HCT116 (cell line): ENCODE measurements at regions not wholly inside any gene's neighbourhood (a gene's known extent, or its start where the extent isn't known, plus 50 kb on each side); places are given as distances from the start of the nearest gene placed in this dataset.

ENCODE experiments used
- ATAC-seq: fragments of 200-7000 bp; cut with Tn5 transposase; 2 replicates; pipeline ENCODE4 v1.9.1; 2020; ENCODE audit warnings: mild to moderate bottlenecking, moderate library complexity
- BruUV-seq: library from RNA; stranded (reverse); fragments of 400-500 nt; replicated peaks from 2 replicates; lab custom pipeline; 2021; lab: Mats Ljungman, UMichigan
- CTCF ChIA-PET: fragments of 300-600 bp; sonication (Branson Sonifier 250); formaldehyde crosslinking; loops from one replicate; lab custom pipeline; 2021; ENCODE audit warnings: antibody characterized with exemption; lab: Charles Lee
- POLR2A ChIA-PET: fragments of 300-600, 350-600 bp; sonication (Branson Sonifier 250); formaldehyde crosslinking; loops from one replicate; lab custom pipeline; 2021; ENCODE audit warnings: antibody characterized with exemption; lab: Charles Lee
- RAD21 ChIA-PET, 2 experiments: fragments of 300-600 bp; sonication (Branson Sonifier 250); formaldehyde crosslinking; loops; one replicate each; lab custom pipeline; 2023; ENCODE audit warnings: low total read pairs in 2 of 2; ENCODE audit not compliant: uncharacterized antibody in 2 of 2, unreplicated experiment in 2 of 2, low non-redundant PET in 1 of 2; lab: Charles Lee
- DNase-seq: peaks from one replicate; pipeline ENCODE4 v3.0.0-alpha.2; 2010; ENCODE audit warnings: low read depth, low spot score
- H2AFZ ChIP-seq: fragments of 200-600 bp; shearing (Covaris generic), sonication (generic); 2 replicates; pipeline ENCODE4 v1.6.1; 2017; ENCODE audit warnings: low read depth, mixed run types, mixed read lengths, antibody characterized with exemption, low read length; ENCODE audit not compliant: poor library complexity, severe bottlenecking
- H3K27ac ChIP-seq: 2 replicates; pipeline ENCODE4 v1.5.1; 2012; ENCODE audit warnings: low read depth, low read length
- H3K27me3 ChIP-seq: fragments of 200-600 bp; sonication (generic); 2 replicates; pipeline ENCODE4 v1.6.1; 2016; ENCODE audit warnings: mixed run types, low read length, mixed read lengths; ENCODE audit not compliant: insufficient read depth
- H3K36me3 ChIP-seq, 2 experiments: fragments of 200-500 bp in 1 of 2; fragments of 200-600 bp in 1 of 2; sonication (Bioruptor generic) in 1 of 2; sonication (generic) in 1 of 2; 2 replicates each; pipeline versions ENCODE4 v1.5.1 to v1.6.1; 2014 to 2016; ENCODE audit warnings: low read length in 2 of 2, inconsistent platforms in 1 of 2, mixed read lengths in 1 of 2, mixed run types in 1 of 2; ENCODE audit not compliant: insufficient read depth in 2 of 2, control insufficient read depth in 1 of 2
- H3K4me1 ChIP-seq, 2 experiments: fragments of 200-600 bp in 1 of 2; sonication (generic) in 1 of 2; 2 replicates each; pipeline versions ENCODE4 v1.5.1 to v1.6.1; 2012 to 2017; ENCODE audit warnings: low read length in 2 of 2, inconsistent platforms in 1 of 2, mild to moderate bottlenecking in 1 of 2, mixed read lengths in 1 of 2, mixed run types in 1 of 2, moderate library complexity in 1 of 2; ENCODE audit not compliant: insufficient read depth in 2 of 2, control insufficient read depth in 1 of 2
- H3K4me2 ChIP-seq: fragments of 200-600 bp; sonication (generic); 2 replicates; pipeline ENCODE4 v1.6.1; 2017; ENCODE audit warnings: mixed run types, low read length, mixed read lengths
- H3K4me3 ChIP-seq, 2 experiments: fragments of 200-600 bp in 1 of 2; sonication (generic) in 1 of 2; replicated peaks in 1 of 2; 2 replicates each; pipeline ENCODE4 v1.5.1; 2011 to 2016; ENCODE audit warnings: low read length in 2 of 2, control low read depth in 1 of 2, low read depth in 1 of 2, mild to moderate bottlenecking in 1 of 2, mixed read lengths in 1 of 2, mixed run types in 1 of 2
- H3K79me2 ChIP-seq: fragments of 200-600 bp; sonication (generic); 2 replicates; pipeline ENCODE4 v1.6.1; 2017; ENCODE audit warnings: mild to moderate bottlenecking, mixed run types, low read length, moderate library complexity, mixed read lengths; ENCODE audit not compliant: insufficient read depth
- H3K9ac ChIP-seq: fragments of 200-600 bp; sonication (generic); 2 replicates; pipeline ENCODE4 v1.6.1; 2016; ENCODE audit warnings: low read length, mixed read lengths
- H3K9me2 ChIP-seq: fragments of 200-600 bp; sonication (generic), shearing (Covaris generic); 2 replicates; pipeline ENCODE4 v1.6.1; 2017; ENCODE audit warnings: mixed run types, mild to moderate bottlenecking, moderate library complexity; ENCODE audit not compliant: insufficient read depth
- H3K9me3 ChIP-seq, 2 experiments: fragments of 200-500 bp in 1 of 2; fragments of 200-600 bp in 1 of 2; sonication (Bioruptor generic) in 1 of 2; sonication (generic) in 1 of 2; 2 replicates each; pipeline ENCODE4 v1.6.1; 2014 to 2017; ENCODE audit warnings: low read length in 2 of 2, mixed read lengths in 2 of 2, inconsistent platforms in 1 of 2, low read depth in 1 of 2, mild to moderate bottlenecking in 1 of 2, mixed run types in 1 of 2, moderate library complexity in 1 of 2; ENCODE audit not compliant: control insufficient read depth in 1 of 2, insufficient read depth in 1 of 2
- H4K20me1 ChIP-seq: fragments of 200-600 bp; sonication (generic), shearing (Covaris generic); 2 replicates; pipeline ENCODE4 v1.6.1; 2017; ENCODE audit warnings: mixed run types, mild to moderate bottlenecking, moderate library complexity; ENCODE audit not compliant: insufficient read depth
- EGR1 ChIP-seq: IDR thresholded peaks from 2 replicates; pipeline ENCODE4 v1.6.1; 2012; ENCODE audit warnings: low read depth
- TCF7L2 ChIP-seq: IDR thresholded peaks from 2 replicates; pipeline ENCODE4 v1.7.0; 2011; ENCODE audit warnings: borderline replicate concordance, inconsistent platforms; ENCODE audit not compliant: insufficient read depth, insufficient read length; ENCODE audit errors: extremely low read depth
- intact Hi-C: fragments of 100-400 bp; cut with micrococcal nuclease; formaldehyde crosslinking; loops from 2 replicates; pipeline ENCODE4 v1.10.0; 2022
- TF ChIP-seq, protein P1 (sequence below): IDR thresholded peaks from 2 replicates; pipeline ENCODE4 v1.6.1; 2011; ENCODE audit warnings: mild to moderate bottlenecking, low read length, moderate library complexity; ENCODE audit not compliant: insufficient replicate concordance; ENCODE audit errors: extremely low read depth

GRCh38 chr1:87403061-87403820 lies 74.6 kb downstream of the LMO4 start (continued):
- TF ChIP-seq, protein P1, sequence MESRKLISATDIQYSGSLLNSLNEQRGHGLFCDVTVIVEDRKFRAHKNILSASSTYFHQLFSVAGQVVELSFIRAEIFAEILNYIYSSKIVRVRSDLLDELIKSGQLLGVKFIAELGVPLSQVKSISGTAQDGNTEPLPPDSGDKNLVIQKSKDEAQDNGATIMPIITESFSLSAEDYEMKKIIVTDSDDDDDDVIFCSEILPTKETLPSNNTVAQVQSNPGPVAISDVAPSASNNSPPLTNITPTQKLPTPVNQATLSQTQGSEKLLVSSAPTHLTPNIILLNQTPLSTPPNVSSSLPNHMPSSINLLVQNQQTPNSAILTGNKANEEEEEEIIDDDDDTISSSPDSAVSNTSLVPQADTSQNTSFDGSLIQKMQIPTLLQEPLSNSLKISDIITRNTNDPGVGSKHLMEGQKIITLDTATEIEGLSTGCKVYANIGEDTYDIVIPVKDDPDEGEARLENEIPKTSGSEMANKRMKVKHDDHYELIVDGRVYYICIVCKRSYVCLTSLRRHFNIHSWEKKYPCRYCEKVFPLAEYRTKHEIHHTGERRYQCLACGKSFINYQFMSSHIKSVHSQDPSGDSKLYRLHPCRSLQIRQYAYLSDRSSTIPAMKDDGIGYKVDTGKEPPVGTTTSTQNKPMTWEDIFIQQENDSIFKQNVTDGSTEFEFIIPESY: no peak
- no peak for TF ChIP-seq TCF7L2

GRCh38 chr1:87404296-87404695 lies 75.6 kb downstream of the LMO4 start:
- TF ChIP-seq TCF7L2: peak; percentile 49
- no peak for TF ChIP-seq EGR1
- no peak overlapping the region for H3K4me3 ChIP-seq
- no peak overlapping the region; the same call in 1 of the 2 replicates for H3K4me2 ChIP-seq
- H2AFZ ChIP-seq: no peak overlapping the region
- ATAC-seq (peak; percentile 64), DNase-seq (no peak)
- H3K9me3 ChIP-seq: no peaks in the 10 kb centered on the region
- intact Hi-C loops: no loop called here
- H3K9ac ChIP-seq: no peak overlapping the region
- no peaks in the 10 kb centered on the region for H3K27me3 ChIP-seq
- no peaks in the 10 kb centered on the region for H3K79me2 ChIP-seq
- no TSS peak for BruUV-seq
- H3K9me2 ChIP-seq: no peaks in the 10 kb centered on the region
- peaks cover 0 to 14% of the 10 kb centered on the region in 2 experiments; a peak in 2 of 4 replicates for H3K4me1 ChIP-seq
- no peaks in the 10 kb centered on the region for H4K20me1 ChIP-seq
- RAD21 ChIA-PET: no interaction called here
- no peak overlapping the region for H3K27ac ChIP-seq
- POLR2A ChIA-PET: no interaction called here
- CTCF ChIA-PET: no interaction called here
- no peaks in the 10 kb centered on the region for H3K36me3 ChIP-seq
